Activated CD8-positive, alpha-beta memory T cell treated with anti-CD3 and anti-CD28 coated beads for 24 hours (primary cell): ENCODE measurements at regions not wholly inside any gene's neighbourhood (a gene's known extent, or its start where the extent isn't known, plus 50 kb on each side); places are given as distances from the start of the nearest gene placed in this dataset.
A peak's percentile ranks its signal among the peaks of the same experiment; 100 is the strongest.

Experiments used
- DNase-seq: peaks from one replicate; pipeline ENCODE4 v3.0.0-alpha.2; 2020

GRCh38 chr15:68482246-68482645 lies 50.3 kb upstream of the ITGA11 start:
- DNase-seq: no peak

GRCh38 chr15:68483165-68483564 lies 51.2 kb upstream of the ITGA11 start:
- no peak for DNase-seq

- no peak for DNase-seq
Measured at GRCh38 chr15:68484220-68484619, 52.3 kb upstream of the ITGA11 start.

- no peak for DNase-seq
Measured at GRCh38 chr15:68484696-68485400, 52.9 kb upstream of the ITGA11 start.

GRCh38 chr15:68485721-68486360 lies 53.9 kb upstream of the ITGA11 start:
- DNase-seq: no peak

- DNase-seq: no peak
Measured at GRCh38 chr15:68487087-68487843, 55.3 kb upstream of the ITGA11 start.

- no peak for DNase-seq
Measured at GRCh38 chr15:68488290-68488689, 56.3 kb upstream of the ITGA11 start.

GRCh38 chr15:68488966-68489365 lies 57.0 kb upstream of the ITGA11 start:
- no peak for DNase-seq

GRCh38 chr15:68489421-68489820 lies 57.5 kb upstream of the ITGA11 start:
- no peak for DNase-seq

- no peak for DNase-seq
Measured at GRCh38 chr15:68491415-68492106, 59.6 kb upstream of the ITGA11 start.

GRCh38 chr15:68492855-68493254 lies 60.9 kb upstream of the ITGA11 start:
- DNase-seq: no peak

GRCh38 chr15:68493629-68494028 lies 61.7 kb upstream of the ITGA11 start:
- DNase-seq: no peak

- no peak for DNase-seq
Measured at GRCh38 chr15:68494573-68495110, 62.7 kb upstream of the ITGA11 start.

GRCh38 chr15:68495221-68495950 lies 63.4 kb upstream of the ITGA11 start:
- DNase-seq: no peak

GRCh38 chr15:68495981-68496705 lies 64.2 kb upstream of the ITGA11 start:
- DNase-seq: no peak

GRCh38 chr15:68496751-68497150 lies 64.8 kb upstream of the ITGA11 start:
- peak; percentile 1 for DNase-seq

- peak; percentile 26 for DNase-seq
Measured at GRCh38 chr15:68497206-68497910, 65.4 kb upstream of the ITGA11 start.

- DNase-seq: peak; percentile 24
Measured at GRCh38 chr15:68498076-68498475, 66.1 kb upstream of the ITGA11 start.

- no peak for DNase-seq
Measured at GRCh38 chr15:68499620-68500312, 67.8 kb upstream of the ITGA11 start.
